ENCODE measurements at regions not wholly inside any gene's neighbourhood (a gene's known extent, or its start where the extent isn't known, plus 50 kb on each side); places are given as distances from the start of the nearest gene placed in this dataset.

DNA sequence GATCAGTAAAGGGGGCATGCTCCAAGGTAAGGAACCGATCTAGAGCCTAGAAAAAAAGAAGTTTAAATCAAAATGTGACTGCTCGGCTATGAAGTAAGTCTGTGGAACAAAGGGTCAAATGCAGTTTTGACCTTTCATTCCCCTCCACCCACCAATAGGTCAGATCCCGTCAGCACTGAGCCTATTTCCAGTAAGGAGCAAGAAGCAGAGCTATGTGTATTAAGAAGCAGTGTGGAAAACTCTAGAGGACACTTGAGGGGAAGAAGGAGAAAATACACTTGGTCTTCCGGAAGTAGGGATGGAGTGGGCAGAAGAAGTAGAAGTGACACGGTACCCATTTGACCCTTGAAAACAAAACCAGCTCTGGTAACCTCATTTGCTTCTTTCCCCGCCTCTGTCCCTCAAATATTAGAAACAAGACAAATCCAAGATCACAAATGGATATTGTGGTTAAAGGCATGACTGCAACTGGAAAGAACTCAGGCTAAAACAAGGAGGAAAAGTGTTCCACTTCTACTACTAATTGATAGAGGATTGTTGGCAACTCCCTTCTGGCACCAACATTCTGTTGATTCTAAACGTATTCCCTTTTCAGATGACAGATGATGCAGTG lies 888.3 kb upstream of the NR2F2 start:
- DNase-seq = no peak

DNA sequence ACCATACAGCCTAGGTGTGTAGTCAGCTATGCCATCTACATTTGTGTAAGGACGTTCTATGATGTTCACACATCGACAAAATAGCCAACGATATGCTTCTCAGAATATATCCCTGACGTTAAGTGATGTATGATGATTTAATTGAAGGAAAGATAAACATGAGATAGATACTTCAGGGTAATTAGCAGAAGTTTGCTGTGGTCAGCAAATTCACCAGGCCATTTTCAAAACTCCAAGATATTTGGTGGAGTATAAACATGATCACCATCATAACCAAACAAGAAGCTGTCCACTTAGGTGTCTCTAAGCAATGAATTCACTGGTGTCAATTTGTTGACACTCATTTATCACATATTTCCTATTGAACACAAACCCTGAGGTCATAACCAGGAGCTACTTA lies 885.6 kb upstream of the NR2F2 start:
- no peak for DNase-seq

DNA sequence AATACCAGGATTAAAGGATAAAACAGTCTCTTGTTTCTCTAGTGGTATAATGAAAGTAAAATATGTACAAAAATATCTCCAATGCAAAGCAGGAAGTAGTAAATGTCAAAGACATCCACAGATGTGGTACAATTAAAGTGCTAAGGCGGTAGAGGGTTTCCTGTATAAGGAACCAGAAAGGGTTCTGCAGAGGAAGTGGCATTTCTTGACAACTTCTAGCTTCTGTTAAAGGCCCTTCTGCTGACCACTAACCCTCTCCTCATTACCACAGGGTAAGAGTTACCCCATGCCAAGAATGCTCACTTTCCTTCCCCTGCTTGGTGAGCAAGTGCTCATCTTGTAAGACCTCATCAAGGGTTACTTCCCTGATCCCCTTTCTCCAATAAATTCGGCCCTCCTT lies 883.6 kb upstream of the NR2F2 start:
- DNase-seq = no peak

DNA sequence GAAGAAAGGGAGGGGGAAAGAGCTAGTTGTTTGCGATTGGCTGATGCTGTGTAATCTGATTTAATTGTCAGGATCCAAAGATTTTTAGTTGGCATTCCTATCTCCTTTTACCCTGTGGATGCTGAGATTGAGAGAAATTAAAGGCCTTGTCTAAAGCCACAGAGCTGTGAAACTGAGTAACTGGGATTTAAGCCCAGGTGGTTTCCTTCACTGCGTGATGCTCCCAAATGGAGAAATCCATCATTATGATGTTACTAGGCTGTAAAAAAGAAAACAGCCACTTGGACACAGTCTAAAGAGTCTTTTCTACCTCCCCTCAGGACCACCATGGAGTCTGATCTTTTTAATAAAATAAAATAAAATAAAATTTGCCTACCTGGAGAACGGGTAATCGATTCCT lies 883.0 kb upstream of the NR2F2 start:
- DNase-seq = no peak

DNA sequence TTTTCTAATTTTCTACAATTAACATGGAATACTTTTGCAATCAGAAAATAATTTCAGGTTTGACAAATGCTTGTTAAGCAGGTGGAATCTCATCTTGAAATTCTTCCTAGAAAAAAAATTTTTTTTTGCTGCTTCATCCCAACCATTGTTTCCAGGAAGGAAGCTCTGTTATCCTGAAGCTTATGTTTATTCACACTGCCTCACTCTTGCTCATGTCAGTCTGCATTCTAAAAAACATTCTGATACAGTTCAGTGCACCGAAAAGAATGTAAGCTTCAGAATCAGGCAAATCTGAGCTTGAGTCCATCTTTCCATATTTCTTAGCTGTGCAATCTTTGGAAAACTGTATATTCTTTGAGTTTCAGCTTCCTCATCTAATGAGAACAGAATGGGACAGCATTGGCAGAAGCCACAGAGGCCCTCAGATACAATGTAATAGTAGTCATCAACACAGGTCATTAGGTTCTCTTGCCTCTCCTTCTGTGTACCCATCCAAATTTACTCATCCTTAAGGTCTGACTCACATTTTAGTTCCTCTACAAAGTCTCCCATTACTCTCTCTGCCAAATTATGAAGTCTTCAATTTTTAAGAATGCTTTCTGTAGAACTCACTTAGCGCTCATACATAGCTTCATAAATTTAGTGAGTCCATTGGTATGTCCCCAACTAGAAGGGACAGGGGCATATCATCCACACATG lies 881.8 kb upstream of the NR2F2 start:
- no peak for DNase-seq

DNA sequence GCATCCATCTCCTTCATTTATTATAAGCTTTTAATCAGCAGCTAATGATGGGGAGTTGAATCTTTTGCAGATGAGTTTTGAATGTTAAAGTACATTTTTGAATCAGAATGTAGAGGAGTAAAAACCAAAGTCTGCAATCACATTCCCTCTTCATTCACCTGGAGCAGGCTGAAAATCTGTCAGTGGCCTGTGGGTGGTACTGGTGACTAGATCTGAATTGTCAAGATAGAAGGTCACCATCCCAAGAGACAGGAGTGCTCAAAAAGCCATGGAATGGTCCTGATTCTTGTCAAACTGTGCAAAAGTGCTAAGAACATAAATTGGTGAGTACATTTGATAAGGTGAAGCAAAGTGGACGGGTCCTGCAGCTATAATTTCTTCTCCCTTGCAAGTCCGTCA lies 881.3 kb upstream of the NR2F2 start:
- DNase-seq = no peak

DNA sequence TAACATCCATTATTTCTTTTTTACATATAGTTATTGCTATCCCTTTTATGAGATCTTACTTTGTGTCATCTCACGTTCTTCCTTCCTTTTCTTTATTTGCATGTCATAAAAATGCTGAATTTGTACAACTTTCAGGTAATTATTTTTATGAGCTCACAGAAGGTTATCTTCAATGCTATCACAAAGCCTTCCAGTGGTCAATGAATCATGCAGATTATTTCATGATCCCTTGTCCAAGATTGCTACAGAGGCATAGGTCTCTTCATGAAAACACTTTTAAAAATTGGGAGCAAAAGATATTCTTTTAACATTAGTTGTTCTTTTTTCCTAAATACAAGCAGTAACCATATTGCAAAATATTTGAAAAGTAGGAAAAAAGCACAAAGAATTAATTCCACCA lies 880.1 kb upstream of the NR2F2 start:
- no peak for DNase-seq

DNA sequence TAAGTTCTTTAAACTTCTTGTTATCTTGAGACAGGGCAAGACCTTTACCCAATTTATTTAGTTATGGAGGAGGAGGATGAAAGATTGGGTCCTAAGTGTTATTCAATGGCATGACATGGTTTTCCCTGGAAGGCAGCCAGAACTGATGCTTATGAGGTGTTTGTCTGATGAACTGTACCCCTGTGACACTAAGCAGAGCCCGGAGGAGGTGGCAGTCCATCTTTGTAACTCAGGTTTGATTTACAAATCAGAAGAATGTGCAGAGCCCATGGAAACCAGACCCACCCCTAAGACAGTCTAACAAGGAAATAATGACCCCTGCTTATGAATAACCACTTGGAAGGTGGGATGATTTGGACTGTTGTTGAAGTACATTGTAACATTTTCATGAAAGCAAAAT lies 878.6 kb upstream of the NR2F2 start:
- DNase-seq = no peak

DNA sequence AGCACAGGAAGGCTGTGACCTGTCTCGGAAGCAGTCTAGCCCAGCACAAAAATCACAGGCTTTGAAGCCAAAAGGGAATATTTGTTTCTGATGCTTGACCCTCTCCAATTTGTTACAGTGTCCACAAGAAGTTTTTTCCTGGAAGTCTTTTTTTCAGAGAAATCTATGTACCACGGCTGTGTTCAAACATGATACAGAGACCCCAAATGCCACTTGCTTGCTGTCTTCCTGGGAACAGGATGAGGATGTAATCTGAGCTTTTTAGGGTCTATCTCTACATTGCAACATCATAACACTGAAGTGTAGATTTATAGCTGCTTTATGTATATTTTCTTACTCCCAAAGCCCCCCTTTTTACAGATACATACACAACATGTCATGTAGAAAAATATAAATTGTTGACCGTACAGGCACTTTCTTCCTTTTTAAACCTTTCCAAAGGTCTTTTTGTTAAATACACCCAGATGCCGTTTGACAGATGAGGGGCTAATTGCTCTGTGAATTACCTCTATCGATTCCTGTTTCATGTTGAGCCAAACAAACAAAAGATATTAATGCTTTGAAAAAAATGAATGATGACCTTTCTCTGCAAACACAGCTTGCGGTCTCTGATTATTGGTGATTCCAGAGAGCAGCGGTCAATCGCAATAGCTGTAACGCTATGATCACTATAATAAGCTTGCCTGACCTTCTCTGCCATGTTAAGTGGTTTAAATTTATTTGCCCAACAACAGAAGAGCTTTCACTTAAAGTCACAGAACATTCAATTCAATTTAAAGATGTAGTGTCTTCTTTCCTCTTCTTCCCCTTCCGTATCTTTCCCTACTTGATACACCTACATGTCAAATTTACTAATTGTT lies 875.9 kb upstream of the NR2F2 start:
- no peak for DNase-seq

DNA sequence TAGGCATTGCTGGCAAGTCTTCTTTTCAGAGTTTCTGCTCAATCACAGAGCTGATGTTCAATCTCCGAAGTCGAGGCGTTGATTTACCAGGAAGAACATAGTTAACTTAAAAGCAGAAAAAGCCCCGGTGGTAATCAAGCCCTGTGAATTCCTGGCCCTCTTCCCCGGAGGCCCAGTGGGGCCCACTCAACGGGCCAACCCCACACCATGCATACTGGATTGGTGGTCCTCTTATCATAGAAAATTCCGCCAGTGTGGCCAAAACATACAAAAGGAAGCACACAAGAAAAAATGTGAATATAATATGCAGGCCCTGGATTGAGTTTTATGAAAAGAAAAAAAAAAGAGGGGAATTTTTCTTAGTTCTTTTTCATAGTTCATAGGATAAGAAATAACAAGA lies 873.0 kb upstream of the NR2F2 start:
- DNase-seq = no peak

DNA sequence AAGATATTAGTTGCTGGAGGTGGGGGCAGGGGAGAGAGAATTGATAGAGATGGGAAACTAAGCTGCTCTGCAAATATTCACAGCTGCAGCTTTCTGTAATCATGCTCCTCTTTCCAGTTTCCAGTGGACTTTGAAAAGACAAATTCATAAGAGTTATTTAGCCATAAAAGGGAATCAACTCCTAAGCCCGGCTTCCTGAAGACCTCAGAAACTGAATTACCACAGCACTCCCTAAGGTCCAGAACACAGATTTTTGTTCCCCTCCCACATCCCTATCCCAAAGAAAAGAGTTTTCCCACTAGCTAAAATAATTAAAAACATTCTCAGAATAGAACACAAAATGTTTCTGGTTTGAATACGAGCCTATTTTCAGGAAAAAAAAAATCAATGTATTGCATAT lies 871.8 kb upstream of the NR2F2 start:
- no peak for DNase-seq

DNA sequence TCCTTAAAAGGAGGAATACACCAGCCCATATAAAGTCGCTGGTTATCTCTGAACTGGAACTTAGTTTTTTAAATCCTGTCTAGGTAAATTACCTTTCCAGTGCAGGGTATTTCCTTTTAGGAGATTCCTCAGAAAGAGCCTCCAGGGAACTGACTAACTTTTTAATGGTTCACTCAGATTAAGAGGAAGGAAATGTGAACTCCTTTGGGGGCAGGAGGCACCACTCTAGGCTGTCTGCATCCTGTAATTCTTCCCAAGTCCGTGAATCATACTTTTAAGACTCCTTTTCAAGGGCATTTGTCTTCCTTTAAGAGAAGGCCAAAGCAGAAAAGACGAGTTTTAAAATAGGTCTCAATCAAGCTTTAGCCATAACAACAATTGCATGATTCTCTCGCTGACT lies 871.2 kb upstream of the NR2F2 start:
- no peak for DNase-seq

DNA sequence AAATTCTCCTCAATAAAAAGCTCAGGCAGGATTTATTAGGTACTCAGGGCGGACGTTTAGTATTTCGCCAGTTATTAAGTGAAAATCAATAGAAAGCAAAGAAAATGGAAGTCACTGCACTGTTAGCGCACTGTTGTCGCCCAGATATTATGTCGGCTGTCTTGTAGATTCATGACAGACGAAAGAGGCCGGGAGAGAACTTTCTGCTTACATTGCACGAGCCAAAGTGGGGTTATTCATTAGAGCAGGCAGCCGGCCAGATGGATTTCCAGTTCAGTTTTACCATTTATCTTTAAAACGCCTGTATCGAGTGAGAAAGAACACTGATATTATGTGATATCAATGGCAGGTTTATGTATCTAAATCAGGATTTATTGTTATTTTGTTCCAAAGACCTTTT lies 866.0 kb upstream of the NR2F2 start:
- DNase-seq = no peak

DNA sequence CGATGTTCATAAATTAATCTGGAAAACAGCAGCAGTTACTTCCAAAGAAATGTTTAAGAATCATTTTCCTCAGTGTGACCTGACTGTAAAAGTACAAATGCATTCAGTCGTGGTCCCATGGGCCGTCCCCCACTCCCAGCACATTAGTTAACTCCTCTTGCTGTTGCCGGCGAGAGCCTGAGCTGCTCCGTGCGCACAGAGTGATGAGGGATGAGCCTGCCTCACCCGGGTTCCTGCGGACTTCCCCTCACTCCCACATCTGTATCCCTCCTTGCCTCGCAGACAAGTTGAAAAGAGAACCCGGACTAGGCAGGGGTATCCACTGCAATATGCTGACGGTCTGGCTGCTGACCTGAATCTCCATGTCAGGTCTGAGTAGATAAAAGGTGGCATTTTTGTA lies 861.7 kb upstream of the NR2F2 start:
- DNase-seq = no peak

DNA sequence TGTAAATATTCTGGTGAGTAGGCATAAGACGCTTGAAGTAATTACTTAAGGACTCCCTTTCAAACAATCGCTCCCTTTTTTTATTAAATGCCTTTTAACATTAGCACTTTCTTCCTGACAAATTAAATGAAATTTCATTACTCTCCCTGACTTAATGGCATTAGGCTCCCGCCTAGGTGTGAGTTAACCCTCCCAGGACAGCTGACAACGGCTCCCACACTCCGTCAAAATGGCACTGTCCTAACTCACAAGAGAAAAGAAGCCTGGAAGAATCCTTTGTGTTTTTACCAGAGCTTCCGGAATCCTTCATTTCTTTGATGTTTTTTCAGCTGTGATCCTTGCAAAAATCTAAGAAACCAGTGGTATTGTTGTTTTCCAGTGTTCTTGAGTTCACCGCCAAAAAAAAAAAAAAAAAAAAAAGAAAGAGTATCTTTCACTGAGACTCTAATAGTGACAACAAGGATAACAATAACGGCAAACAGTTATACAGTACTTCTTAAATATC lies 861.0 kb upstream of the NR2F2 start:
- DNase-seq = no peak

DNA sequence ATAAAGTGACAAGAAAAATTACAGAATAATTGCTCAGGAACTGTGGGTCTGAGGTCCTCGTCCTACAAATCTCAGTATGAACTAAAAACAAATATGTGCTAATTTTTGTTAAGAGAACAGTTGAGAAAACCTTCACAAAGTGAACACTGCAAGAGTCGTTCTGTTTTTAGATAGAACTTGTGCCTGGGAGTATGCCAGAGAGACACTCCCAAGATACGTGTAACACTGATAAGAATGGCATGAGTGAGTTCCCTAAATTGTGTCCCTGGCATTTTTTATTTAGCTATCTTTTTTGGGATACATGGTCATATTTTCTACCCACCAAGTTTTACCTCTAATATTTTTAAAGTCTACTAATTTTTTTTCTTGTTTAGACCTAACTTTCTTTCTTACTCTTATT lies 860.0 kb upstream of the NR2F2 start:
- DNase-seq = no peak

DNA sequence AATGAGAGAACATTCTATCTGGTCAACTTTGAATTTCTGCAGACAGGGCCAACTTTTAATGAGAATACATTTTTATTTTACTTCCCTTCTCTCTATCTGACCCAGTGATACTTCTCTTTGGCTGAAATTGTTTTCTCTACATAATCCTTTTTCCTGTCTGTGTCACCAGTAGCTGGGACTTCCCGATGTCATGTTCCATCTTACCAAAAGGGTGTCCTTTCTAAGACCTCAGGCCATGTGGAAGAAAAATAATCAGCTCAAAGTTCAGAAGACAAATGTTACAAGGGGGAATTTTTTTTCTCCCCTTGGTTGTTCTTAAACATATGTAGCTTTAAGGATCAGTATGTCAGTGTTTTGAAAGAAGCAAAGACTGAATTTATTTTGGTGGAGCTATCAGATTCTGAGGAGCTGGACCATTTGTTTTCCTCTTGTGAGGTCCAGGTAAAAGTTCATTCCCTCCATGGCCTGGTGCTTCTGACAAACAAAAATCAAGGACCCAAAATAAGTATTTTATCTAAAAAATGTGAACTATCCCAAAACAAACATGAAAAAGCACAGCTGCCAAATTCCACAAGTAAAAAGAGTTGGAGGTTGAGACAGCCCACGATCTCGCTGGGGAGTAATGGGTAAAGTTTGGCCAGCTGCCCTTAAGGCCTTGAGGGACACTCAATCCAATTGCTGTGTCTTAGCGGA lies 859.4 kb upstream of the NR2F2 start:
- DNase-seq = no peak

DNA sequence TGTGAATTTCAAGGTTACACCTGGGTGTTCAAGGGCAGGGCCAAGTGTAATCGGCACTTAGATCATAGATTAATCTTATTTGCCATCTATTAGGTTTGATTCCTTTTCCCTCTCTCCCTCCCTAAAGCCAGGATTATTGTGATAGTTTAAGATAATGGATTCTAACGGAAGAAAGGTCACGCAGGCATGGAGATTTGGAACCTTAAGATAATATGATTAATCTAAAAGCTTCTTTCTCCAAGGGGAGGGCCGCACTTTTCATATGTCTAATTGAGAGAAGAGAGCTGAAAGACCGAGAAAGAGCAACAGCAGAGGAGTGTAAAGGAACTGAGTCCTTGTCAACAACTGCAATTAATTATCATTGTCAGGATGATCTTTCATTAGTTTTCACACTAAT lies 858.8 kb upstream of the NR2F2 start:
- DNase-seq = no peak

DNA sequence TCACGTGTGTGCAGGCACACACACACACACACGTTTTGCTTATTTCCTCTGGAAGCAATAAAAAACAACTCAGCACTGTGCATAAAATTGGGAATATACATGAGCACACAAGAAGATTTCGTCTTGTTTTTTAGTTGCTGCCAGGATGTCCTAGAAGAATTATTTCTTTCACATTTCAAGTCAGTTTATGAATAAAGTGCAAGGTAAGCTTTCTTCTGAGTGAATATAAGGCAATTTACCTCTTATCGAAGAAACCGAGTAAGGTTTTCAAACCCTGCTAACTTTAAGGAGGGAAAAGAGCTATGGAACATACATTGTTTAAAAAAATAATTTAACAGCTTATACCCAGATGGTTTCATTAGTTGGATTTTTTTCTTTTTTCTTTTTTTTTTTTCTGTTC lies 855.4 kb upstream of the NR2F2 start:
- no peak for DNase-seq

DNA sequence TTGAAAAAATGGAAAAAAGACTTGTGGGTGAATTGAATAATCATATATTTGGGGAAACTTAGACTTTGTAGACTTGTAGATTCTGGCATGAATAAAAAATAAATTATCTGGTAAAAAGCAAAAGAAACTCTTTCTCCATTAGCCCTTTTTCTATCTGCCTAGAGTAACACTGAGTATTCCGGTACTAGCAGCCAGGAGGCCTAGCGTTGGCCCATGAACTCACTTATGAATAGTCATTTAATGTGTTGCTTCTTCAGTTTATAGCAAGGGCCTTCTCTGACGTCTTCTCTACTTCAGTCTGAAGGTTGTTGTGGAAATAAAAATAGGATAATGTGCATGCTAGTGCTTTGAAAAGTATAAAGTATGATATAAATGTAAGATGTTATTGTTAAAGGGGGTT lies 851.2 kb upstream of the NR2F2 start:
- DNase-seq = no peak

DNA sequence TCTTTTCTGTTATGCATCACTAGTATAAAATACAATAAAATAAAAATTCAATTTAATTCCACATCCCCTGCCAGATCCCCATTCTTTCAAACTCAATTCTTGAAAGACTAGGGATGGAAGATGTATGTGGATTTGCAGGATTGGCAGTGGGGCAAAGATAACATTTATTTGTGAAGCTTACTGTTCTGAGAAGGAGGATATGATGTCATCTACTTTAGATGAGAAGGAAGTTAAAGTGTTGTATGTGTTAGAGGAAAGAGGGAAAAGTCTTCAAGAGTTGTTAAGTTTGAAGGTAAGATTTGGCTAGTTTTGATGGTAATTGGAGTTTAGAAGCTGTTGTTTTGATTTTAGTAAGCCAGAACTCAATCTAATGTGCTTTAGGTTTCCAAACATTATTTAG lies 845.1 kb upstream of the NR2F2 start:
- DNase-seq = no peak

DNA sequence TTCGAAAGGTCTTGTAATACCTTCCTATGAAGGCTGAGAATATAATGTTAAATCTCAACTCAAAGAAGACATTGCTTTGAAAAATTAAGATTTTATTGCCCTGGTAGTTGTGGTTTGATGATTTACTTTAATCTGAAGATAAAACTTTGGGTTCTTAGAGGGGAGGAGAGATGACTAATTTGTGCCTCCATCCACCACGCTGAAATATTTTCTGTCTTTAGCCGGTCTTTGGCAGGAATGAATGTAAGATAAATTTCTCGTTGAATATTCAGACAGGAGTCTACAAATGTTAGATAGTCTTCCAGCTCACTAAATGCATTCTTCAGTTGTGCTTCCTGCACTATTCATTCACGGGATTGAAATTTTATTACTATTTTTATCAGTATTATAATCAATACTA lies 844.3 kb upstream of the NR2F2 start:
- no peak for DNase-seq

DNA sequence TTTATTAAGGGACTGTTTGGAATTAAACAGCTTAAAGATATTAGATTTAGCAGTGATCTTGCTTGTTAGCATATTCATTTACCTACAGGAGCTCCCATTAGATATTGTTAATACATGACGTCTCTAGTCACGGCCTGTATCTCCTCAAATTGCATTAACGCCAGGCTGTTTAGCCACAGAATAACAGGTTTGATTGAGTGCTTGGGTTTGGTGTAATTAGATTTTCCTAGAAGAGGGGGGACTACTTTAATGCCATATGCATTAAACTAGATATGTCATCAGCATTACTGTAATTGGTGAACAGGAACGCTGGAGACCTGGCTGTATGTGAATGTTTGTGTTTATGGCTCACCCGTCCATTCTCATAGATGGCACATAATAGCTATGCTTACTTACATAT lies 841.4 kb upstream of the NR2F2 start:
- no peak for DNase-seq

All from muscle of arm (tissue), 1 donor.